ENCODE measurements at regions not wholly inside any gene's neighbourhood (a gene's known extent, or its start where the extent isn't known, plus 50 kb on each side); places are given as distances from the start of the nearest gene placed in this dataset.

DNA sequence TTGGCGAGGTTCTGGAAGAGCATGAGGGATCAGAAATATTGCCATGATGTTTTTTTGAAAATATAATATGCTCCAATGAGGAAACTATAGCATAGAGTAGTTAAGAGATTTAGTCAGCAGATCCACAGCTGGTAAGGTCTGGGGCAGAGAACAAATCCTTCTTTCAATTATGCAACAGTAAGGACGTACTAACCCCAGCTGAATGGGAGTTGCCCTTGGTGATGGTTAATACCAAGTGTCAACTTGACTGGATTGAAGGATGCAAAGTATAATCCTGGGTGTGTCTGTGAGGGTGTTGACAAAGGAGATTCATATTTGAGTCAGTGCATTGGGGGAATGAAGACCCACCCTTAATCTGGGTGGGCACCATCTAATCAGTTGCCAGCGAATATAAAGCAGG is 745.5 kb upstream of the NRSN1 start:
- no peak for TF ChIP-seq POLR2A (IDR thresholded peaks at IDR 0.05)
- TF ChIP-seq, protein P1, sequence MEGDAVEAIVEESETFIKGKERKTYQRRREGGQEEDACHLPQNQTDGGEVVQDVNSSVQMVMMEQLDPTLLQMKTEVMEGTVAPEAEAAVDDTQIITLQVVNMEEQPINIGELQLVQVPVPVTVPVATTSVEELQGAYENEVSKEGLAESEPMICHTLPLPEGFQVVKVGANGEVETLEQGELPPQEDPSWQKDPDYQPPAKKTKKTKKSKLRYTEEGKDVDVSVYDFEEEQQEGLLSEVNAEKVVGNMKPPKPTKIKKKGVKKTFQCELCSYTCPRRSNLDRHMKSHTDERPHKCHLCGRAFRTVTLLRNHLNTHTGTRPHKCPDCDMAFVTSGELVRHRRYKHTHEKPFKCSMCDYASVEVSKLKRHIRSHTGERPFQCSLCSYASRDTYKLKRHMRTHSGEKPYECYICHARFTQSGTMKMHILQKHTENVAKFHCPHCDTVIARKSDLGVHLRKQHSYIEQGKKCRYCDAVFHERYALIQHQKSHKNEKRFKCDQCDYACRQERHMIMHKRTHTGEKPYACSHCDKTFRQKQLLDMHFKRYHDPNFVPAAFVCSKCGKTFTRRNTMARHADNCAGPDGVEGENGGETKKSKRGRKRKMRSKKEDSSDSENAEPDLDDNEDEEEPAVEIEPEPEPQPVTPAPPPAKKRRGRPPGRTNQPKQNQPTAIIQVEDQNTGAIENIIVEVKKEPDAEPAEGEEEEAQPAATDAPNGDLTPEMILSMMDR (IDR thresholded peaks at IDR 0.05) = no peak

All from thyroid gland (tissue), 4 donors.